ENCODE measurements at regions not wholly inside any gene's neighbourhood (a gene's known extent, or its start where the extent isn't known, plus 50 kb on each side); places are given as distances from the start of the nearest gene placed in this dataset.

DNA sequence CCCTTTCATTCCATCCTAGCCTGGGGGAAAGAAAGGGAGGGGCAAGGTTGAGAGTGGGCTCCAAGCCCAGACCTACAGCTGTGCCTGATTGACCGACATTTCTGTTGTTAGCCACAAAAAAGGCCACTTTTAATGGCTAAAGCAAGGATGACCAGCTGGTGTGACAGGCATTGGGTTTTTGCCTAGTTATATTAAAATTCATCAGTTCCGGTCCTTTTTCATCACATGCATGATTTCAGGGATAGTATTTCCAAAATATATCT lies 192.3 kb downstream of the ZNF326 start:
- TF ChIP-seq, protein P1, sequence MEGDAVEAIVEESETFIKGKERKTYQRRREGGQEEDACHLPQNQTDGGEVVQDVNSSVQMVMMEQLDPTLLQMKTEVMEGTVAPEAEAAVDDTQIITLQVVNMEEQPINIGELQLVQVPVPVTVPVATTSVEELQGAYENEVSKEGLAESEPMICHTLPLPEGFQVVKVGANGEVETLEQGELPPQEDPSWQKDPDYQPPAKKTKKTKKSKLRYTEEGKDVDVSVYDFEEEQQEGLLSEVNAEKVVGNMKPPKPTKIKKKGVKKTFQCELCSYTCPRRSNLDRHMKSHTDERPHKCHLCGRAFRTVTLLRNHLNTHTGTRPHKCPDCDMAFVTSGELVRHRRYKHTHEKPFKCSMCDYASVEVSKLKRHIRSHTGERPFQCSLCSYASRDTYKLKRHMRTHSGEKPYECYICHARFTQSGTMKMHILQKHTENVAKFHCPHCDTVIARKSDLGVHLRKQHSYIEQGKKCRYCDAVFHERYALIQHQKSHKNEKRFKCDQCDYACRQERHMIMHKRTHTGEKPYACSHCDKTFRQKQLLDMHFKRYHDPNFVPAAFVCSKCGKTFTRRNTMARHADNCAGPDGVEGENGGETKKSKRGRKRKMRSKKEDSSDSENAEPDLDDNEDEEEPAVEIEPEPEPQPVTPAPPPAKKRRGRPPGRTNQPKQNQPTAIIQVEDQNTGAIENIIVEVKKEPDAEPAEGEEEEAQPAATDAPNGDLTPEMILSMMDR (IDR thresholded peaks at IDR 0.05; ENCODE audit: borderline replicate concordance, control extremely low read depth, extremely low read depth, insufficient read depth, missing control alignments), result no peak
- in situ Hi-C loops (cut with MboI; ENCODE audit: low sequenced_read_pairs, unreplicated experiment), result no loop called here
- DNase-seq (ENCODE audit: low spot score), result no peak

GRCh38 chr1:90186506-90187322 lies 191.8 kb downstream of the ZNF326 start:
- in situ Hi-C loops (cut with MboI; ENCODE audit: low sequenced_read_pairs, unreplicated experiment), result no loop called here
- TF ChIP-seq, protein P1 (IDR thresholded peaks at IDR 0.05; ENCODE audit: borderline replicate concordance, control extremely low read depth, extremely low read depth, insufficient read depth, missing control alignments), result no peak
- no peak for DNase-seq (ENCODE audit: low spot score)

- no peak for DNase-seq (ENCODE audit: low spot score)
- in situ Hi-C loops (cut with MboI; ENCODE audit: low sequenced_read_pairs, unreplicated experiment), result no loop called here
- TF ChIP-seq, protein P1 (IDR thresholded peaks at IDR 0.05; ENCODE audit: borderline replicate concordance, control extremely low read depth, extremely low read depth, insufficient read depth, missing control alignments), result no peak
Observed at GRCh38 chr1:90176530-90176929, 181.6 kb downstream of the ZNF326 start.

- in situ Hi-C loops (cut with MboI; ENCODE audit: low sequenced_read_pairs, unreplicated experiment), result no loop called here
- TF ChIP-seq, protein P1 (IDR thresholded peaks at IDR 0.05; ENCODE audit: borderline replicate concordance, control extremely low read depth, extremely low read depth, insufficient read depth, missing control alignments), result no peak
- no peak for DNase-seq (ENCODE audit: low spot score)
Observed at GRCh38 chr1:90175490-90176167, 180.7 kb downstream of the ZNF326 start.

DNA sequence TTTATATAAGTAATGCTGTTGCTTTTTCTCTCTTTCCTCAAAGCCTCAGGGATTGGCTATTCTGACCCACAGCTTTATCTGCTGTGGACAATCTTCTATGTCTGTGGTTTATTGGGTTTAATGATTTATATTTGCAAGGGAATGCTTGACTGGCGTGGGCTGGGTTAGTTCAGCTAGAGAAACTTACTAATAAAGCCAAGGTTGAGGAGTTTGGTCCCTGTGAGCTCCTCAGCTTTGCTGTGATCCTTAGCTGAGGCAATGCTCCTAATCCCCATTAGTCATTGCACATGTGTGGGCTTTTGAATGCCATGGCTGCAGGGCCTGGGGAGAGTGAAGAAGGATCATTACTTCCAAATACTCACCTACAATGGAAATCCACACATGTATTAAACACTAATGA lies 179.3 kb downstream of the ZNF326 start:
- DNase-seq (ENCODE audit: low spot score), result no peak
- TF ChIP-seq, protein P1 (IDR thresholded peaks at IDR 0.05; ENCODE audit: borderline replicate concordance, control extremely low read depth, extremely low read depth, insufficient read depth, missing control alignments), result no peak
- in situ Hi-C loops (cut with MboI; ENCODE audit: low sequenced_read_pairs, unreplicated experiment), result no loop called here

DNA sequence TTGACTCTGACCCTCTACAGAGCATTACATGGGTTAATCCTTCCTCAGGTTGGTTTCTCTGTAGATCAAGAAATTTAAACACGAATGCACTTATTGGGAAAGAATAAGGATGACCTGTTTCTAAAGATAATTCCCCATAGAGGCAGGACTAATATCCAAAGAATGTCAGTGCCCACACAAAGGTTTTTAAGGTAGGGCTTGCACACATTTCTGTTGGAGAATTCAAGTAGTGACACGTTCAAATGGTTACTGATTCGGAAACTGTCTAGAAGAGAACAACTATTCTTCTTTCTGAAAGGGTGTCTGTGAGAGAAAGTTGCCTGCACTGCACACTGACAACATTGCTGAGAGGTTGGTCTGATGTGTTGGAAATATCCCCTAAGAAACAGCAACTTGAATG lies 167.3 kb downstream of the ZNF326 start:
- DNase-seq (ENCODE audit: low spot score), result no peak
- TF ChIP-seq, protein P1 (IDR thresholded peaks at IDR 0.05; ENCODE audit: borderline replicate concordance, control extremely low read depth, extremely low read depth, insufficient read depth, missing control alignments), result no peak
- in situ Hi-C loops (cut with MboI; ENCODE audit: low sequenced_read_pairs, unreplicated experiment), result no loop called here

All from GM13976 (cell line).